ENCODE measurements at regions not wholly inside any gene's neighbourhood (a gene's known extent, or its start where the extent isn't known, plus 50 kb on each side); places are given as distances from the start of the nearest gene placed in this dataset.

DNA sequence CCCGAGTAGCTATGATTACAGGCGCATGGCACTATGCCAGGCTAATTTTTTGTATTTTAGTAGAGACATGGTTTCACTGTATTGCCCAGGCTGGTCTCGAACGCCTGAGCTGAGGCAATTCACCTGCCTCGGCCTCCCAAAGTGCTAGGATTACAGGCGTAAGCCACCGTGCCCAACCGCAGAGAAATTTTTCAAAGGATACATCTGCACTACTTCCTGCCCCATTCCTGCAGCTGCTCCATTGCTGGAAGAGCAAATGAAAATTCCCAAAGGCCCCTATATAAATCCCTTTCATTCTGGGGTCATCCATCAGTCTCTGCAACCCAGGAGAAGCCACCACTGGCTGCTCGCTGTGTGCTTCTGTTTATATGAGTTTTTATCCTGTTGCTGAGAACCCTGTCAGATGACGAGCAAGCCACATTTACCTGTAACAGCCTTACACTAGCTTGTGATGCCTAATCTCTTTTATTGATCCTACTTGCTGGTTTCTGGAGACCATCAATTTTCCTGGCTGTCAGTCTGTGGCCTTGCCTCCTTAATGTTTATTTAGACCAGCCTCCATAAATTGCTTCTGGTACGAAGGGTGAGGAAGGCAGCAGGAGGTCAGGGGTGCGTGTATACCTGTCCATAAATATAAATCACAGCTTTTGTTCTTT, 925.3 kb downstream of the TLE4 start:
- TF ChIP-seq, protein P1, sequence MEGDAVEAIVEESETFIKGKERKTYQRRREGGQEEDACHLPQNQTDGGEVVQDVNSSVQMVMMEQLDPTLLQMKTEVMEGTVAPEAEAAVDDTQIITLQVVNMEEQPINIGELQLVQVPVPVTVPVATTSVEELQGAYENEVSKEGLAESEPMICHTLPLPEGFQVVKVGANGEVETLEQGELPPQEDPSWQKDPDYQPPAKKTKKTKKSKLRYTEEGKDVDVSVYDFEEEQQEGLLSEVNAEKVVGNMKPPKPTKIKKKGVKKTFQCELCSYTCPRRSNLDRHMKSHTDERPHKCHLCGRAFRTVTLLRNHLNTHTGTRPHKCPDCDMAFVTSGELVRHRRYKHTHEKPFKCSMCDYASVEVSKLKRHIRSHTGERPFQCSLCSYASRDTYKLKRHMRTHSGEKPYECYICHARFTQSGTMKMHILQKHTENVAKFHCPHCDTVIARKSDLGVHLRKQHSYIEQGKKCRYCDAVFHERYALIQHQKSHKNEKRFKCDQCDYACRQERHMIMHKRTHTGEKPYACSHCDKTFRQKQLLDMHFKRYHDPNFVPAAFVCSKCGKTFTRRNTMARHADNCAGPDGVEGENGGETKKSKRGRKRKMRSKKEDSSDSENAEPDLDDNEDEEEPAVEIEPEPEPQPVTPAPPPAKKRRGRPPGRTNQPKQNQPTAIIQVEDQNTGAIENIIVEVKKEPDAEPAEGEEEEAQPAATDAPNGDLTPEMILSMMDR (IDR thresholded peaks at IDR 0.05): no peak
- TF ChIP-seq POLR2A (IDR thresholded peaks at IDR 0.05): no peak
- TF ChIP-seq EP300 (IDR thresholded peaks at IDR 0.05): no peak
- no peak for TF ChIP-seq POLR2AphosphoS5 (IDR thresholded peaks at IDR 0.05)
